ENCODE measurements at regions not wholly inside any gene's neighbourhood (a gene's known extent, or its start where the extent isn't known, plus 50 kb on each side); places are given as distances from the start of the nearest gene placed in this dataset.

GRCh38 chr15:31261266-31262142 lies 65.1 kb upstream of the KLF13 start:
- DNase-seq (ENCODE audit: low read depth in 2 of 2): no peak
- H3K4me3 ChIP-seq (replicated peaks in 1 of 2; ENCODE audit: low read depth in 2 of 2, low read length in 2 of 2): no peak overlapping the region
- TF ChIP-seq CTCF (IDR thresholded peaks at IDR 0.05; ENCODE audit: low read depth, low read length): no peak

- TF ChIP-seq CTCF (IDR thresholded peaks at IDR 0.05; ENCODE audit: low read depth, low read length): no peak
- no peak overlapping the region for H3K4me3 ChIP-seq (replicated peaks in 1 of 2; ENCODE audit: low read depth in 2 of 2, low read length in 2 of 2)
- no peak for DNase-seq (ENCODE audit: low read depth in 2 of 2)
Observed at GRCh38 chr15:31262143-31262530, 64.5 kb upstream of the KLF13 start.

- DNase-seq (ENCODE audit: low read depth in 2 of 2): peak; percentile 43 to 52
- no peak for TF ChIP-seq CTCF (IDR thresholded peaks at IDR 0.05; ENCODE audit: low read depth, low read length)
- H3K4me3 ChIP-seq (replicated peaks in 1 of 2; ENCODE audit: low read depth in 2 of 2, low read length in 2 of 2): no peak overlapping the region
Observed at GRCh38 chr15:31262901-31263671, 63.5 kb upstream of the KLF13 start.

GRCh38 chr15:31263751-31264558 lies 62.7 kb upstream of the KLF13 start:
- H3K4me3 ChIP-seq (replicated peaks in 1 of 2; ENCODE audit: low read depth in 2 of 2, low read length in 2 of 2): no peak overlapping the region
- no peak for DNase-seq (ENCODE audit: low read depth in 2 of 2)
- TF ChIP-seq CTCF (IDR thresholded peaks at IDR 0.05; ENCODE audit: low read depth, low read length): no peak

- DNase-seq (ENCODE audit: low read depth in 2 of 2): no peak
- H3K4me3 ChIP-seq (replicated peaks in 1 of 2; ENCODE audit: low read depth in 2 of 2, low read length in 2 of 2): no peak overlapping the region
- no peak for TF ChIP-seq CTCF (IDR thresholded peaks at IDR 0.05; ENCODE audit: low read depth, low read length)
Observed at GRCh38 chr15:31264559-31265089, 62.0 kb upstream of the KLF13 start.

- TF ChIP-seq CTCF (IDR thresholded peaks at IDR 0.05; ENCODE audit: low read depth, low read length): no peak
- DNase-seq (ENCODE audit: low read depth in 2 of 2): no peak
- no peak overlapping the region for H3K4me3 ChIP-seq (replicated peaks in 1 of 2; ENCODE audit: low read depth in 2 of 2, low read length in 2 of 2)
Observed at GRCh38 chr15:31265090-31265870, 61.4 kb upstream of the KLF13 start.

Data from cardiac fibroblast (primary cell).